Naive thymus-derived CD4-positive, alpha-beta T cell (primary cell): ENCODE measurements at regions not wholly inside any gene's neighbourhood (a gene's known extent, or its start where the extent isn't known, plus 50 kb on each side); places are given as distances from the start of the nearest gene placed in this dataset.
A peak's percentile ranks its signal among the peaks of the same experiment; 100 is the strongest.

ENCODE experiments used
- ATAC-seq: fragments of 150-1000 bp; cut with Tn5 transposase; 2 replicates; pipeline ENCODE4 v1.10.0; 2021; ENCODE audit warnings: mild to moderate bottlenecking, moderate library complexity
- CTCF ChIA-PET: fragments of 350-600 bp; sonication (Branson Sonifier 250); formaldehyde crosslinking; loops from one replicate; lab custom pipeline; 2021; ENCODE audit warnings: antibody characterized with exemption; lab: Charles Lee
- POLR2A ChIA-PET: fragments of 350-600 bp; sonication (Branson Sonifier 250); formaldehyde crosslinking; loops from one replicate; lab custom pipeline; 2021; ENCODE audit warnings: antibody characterized with exemption, inconsistent platforms; lab: Charles Lee
- DNase-seq, 9 donors: peaks; one replicate each; pipeline versions ENCODE4 v3.0.0 to v3.0.0-alpha.2; 2020 to 2022; ENCODE audit warnings: mixed read lengths in 1 of 9
- H3K27ac ChIP-seq: one replicate; pipeline ENCODE4 v1.7.0; 2013; ENCODE audit warnings: mild to moderate bottlenecking, low read depth, low read length, moderate library complexity
- H3K27me3 ChIP-seq, 2 donors: one replicate each; pipeline ENCODE4 v1.7.0; 2013; ENCODE audit warnings: low read length in 2 of 2, mild to moderate bottlenecking in 2 of 2, moderate library complexity in 2 of 2; ENCODE audit not compliant: control insufficient read depth in 2 of 2, insufficient read depth in 2 of 2
- H3K36me3 ChIP-seq, 3 experiments: 1 replicate in 2 of 3; 2 replicates in 1 of 3; pipeline ENCODE4 v1.7.0; 2013; ENCODE audit warnings: low read length in 3 of 3, mild to moderate bottlenecking in 3 of 3, moderate library complexity in 1 of 3; ENCODE audit not compliant: insufficient read depth in 3 of 3, control insufficient read depth in 2 of 3
- H3K4me1 ChIP-seq, 2 donors: one replicate each; pipeline ENCODE4 v1.7.0; 2013; ENCODE audit warnings: low read length in 2 of 2, mild to moderate bottlenecking in 2 of 2, moderate library complexity in 1 of 2; ENCODE audit not compliant: control insufficient read depth in 2 of 2, insufficient read depth in 2 of 2
- H3K4me3 ChIP-seq: 2 replicates; pipeline ENCODE4 v1.7.0; 2013; ENCODE audit warnings: mild to moderate bottlenecking, low read length
- H3K9me3 ChIP-seq, 3 experiments: 1 replicate in 2 of 3; 2 replicates in 1 of 3; pipeline ENCODE4 v1.7.0; 2013; ENCODE audit warnings: low read length in 3 of 3; ENCODE audit not compliant: control insufficient read depth in 2 of 3
- H3K27ac Mint-ChIP-seq, 9 donors: one replicate each; pipeline ENCODE4 v1.8.0; 2020 to 2022; ENCODE audit warnings: mixed read lengths in 9 of 9, mild to moderate bottlenecking in 8 of 9, moderate library complexity in 5 of 9, inconsistent platforms in 2 of 9
- H3K27me3 Mint-ChIP-seq, 5 donors: one replicate each; pipeline ENCODE4 v1.8.0; 2021 to 2022; ENCODE audit warnings: mixed read lengths in 5 of 5, mild to moderate bottlenecking in 1 of 5
- H3K36me3 Mint-ChIP-seq, 5 donors: one replicate each; pipeline ENCODE4 v1.8.0; 2020 to 2022; ENCODE audit warnings: mixed read lengths in 5 of 5, mild to moderate bottlenecking in 3 of 5, inconsistent platforms in 1 of 5
- H3K4me1 Mint-ChIP-seq, 7 donors: one replicate each; pipeline ENCODE4 v1.8.0; 2020 to 2022; ENCODE audit warnings: mixed read lengths in 7 of 7, mild to moderate bottlenecking in 3 of 7, inconsistent platforms in 1 of 7
- H3K4me3 Mint-ChIP-seq, 10 donors: one replicate each; pipeline ENCODE4 v1.8.0; 2020 to 2022; ENCODE audit warnings: mild to moderate bottlenecking in 10 of 10, mixed read lengths in 10 of 10, moderate library complexity in 6 of 10, inconsistent platforms in 2 of 10
- H3K9me3 Mint-ChIP-seq, 11 donors: one replicate each; pipeline ENCODE4 v1.8.0; 2020 to 2022; ENCODE audit warnings: mixed read lengths in 11 of 11, mild to moderate bottlenecking in 4 of 11, inconsistent platforms in 1 of 11, moderate library complexity in 1 of 11
- intact Hi-C, 2 donors: fragments of 100-400 bp; cut with micrococcal nuclease; formaldehyde crosslinking; loops; one replicate each; pipeline ENCODE4 v1.15.1; 2023

GRCh38 chr7:30212701-30213111 is 71.7 kb upstream of the ZNRF2 start:
- intact Hi-C loops: no loop called here
- no peaks in the 10 kb centered on the region for H3K36me3 ChIP-seq
- Mint-ChIP-seq H3K27ac (peak overlapping the region in 1 of 9 donors; percentile 60), H3K27me3 (peaks cover 0 to 23% (median 13%) of the 10 kb centered on the region in 5 donors), H3K9me3 (peaks cover 0 to 13% (median 7%) of the 10 kb centered on the region in 11 donors), H3K36me3 (no peaks in the 10 kb centered on the region), H3K4me1 (no peaks in the 10 kb centered on the region), H3K4me3 (no peak overlapping the region)
- ChIA-PET CTCF (no interaction called here), POLR2A (no interaction called here)
- no peak overlapping the region for H3K27ac ChIP-seq
- H3K4me3 ChIP-seq: no peak overlapping the region
- no peak for ATAC-seq
- H3K27me3 ChIP-seq: no peaks in the 10 kb centered on the region
- DNase-seq: no peak
- no peaks in the 10 kb centered on the region for H3K9me3 ChIP-seq
- H3K4me1 ChIP-seq: no peaks in the 10 kb centered on the region

DNA sequence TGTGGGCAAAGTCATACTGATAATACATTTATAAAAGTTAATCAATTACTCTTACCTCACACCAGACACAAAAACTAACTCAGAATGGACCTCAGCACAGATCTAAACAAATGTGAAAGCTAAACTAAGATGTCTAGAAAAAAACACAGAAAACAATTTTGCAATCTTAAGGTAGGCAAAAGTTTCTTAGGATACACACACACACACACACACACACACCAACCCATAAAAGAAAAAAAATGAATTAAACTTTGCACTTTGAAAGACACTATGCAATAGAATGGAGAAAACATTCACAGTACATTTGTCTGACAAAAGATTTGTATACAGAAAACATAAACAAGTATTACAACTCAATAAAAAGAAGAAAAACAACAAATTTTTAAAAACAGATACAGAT is 70.8 kb upstream of the ZNRF2 start:
- ATAC-seq: no peak
- Histone ChIP-seq H3K27ac (no peak overlapping the region), H3K27me3 (no peaks in the 10 kb centered on the region), H3K4me3 (no peak overlapping the region), H3K9me3 (no peaks in the 10 kb centered on the region), H3K4me1 (no peaks in the 10 kb centered on the region), H3K36me3 (no peaks in the 10 kb centered on the region)
- peaks cover 0 to 24% (median 13%) of the 10 kb centered on the region in 5 donors for H3K27me3 Mint-ChIP-seq
- ChIA-PET CTCF (no interaction called here), POLR2A (no interaction called here)
- H3K4me3 Mint-ChIP-seq: no peak overlapping the region
- no peak for DNase-seq
- H3K4me1 Mint-ChIP-seq: no peaks in the 10 kb centered on the region
- H3K9me3 Mint-ChIP-seq: peaks cover 0 to 20% (median 7%) of the 10 kb centered on the region in 11 donors
- no peak overlapping the region for H3K27ac Mint-ChIP-seq
- H3K36me3 Mint-ChIP-seq: no peaks in the 10 kb centered on the region
- intact Hi-C loops: no loop called here

DNA sequence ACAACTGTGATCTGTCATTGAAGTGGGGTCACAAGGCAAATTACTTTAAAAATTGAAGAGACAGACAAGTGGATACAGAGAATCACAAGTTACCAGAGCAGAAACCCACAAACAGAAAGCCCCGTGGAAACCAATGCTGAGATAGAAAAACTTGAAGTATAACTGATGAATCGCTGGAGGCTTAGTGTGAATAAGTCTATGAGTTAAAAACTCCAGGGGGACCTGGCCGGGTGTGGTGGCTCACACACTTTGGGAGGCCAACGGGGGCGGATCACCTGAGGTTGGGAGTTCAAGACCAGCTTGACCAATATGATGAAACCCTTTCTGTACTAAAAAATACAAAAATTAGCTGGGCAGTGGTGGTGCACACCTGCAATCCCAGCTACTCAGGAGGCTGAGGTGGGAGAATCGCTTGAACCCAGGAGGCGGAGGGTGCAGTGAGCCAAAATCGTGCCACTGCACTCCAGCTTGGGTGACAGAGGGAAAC is 69.7 kb upstream of the ZNRF2 start:
- H3K27me3 Mint-ChIP-seq: peaks cover 0 to 33% (median 13%) of the 10 kb centered on the region in 5 donors
- POLR2A ChIA-PET: no interaction called here

GRCh38 chr7:30221764-30222163 is 62.6 kb upstream of the ZNRF2 start:
- Histone ChIP-seq H3K9me3 (no peaks in the 10 kb centered on the region), H3K27me3 (no peaks in the 10 kb centered on the region), H3K27ac (no peak overlapping the region), H3K4me1 (no peaks in the 10 kb centered on the region), H3K4me3 (no peak overlapping the region), H3K36me3 (no peaks in the 10 kb centered on the region)
- intact Hi-C loops: no loop called here
- no peak for DNase-seq
- Mint-ChIP-seq H3K36me3 (peaks cover 0 to 7% (median 1%) of the 10 kb centered on the region in 5 donors), H3K4me1 (peaks cover 0 to 8% (median 0%) of the 10 kb centered on the region in 7 donors), H3K9me3 (peaks cover 0 to 34% (median 13%) of the 10 kb centered on the region in 11 donors), H3K4me3 (no peak overlapping the region), H3K27ac (no peak overlapping the region), H3K27me3 (peaks cover 0 to 17% (median 0%) of the 10 kb centered on the region in 5 donors)
- no peak for ATAC-seq
- CTCF ChIA-PET: no interaction called here
- POLR2A ChIA-PET: no interaction called here

More for the DNA sequence above, 69.7 kb upstream of the ZNRF2 start:
- no peak for DNase-seq
- Mint-ChIP-seq H3K9me3 (peaks cover 0 to 28% (median 15%) of the 10 kb centered on the region in 11 donors), H3K36me3 (peaks cover 0 to 7% (median 0%) of the 10 kb centered on the region in 5 donors), H3K4me1 (no peaks in the 10 kb centered on the region), H3K27ac (no peak overlapping the region), H3K4me3 (no peak overlapping the region)
- Histone ChIP-seq H3K4me3 (no peak overlapping the region), H3K27ac (no peak overlapping the region), H3K9me3 (no peaks in the 10 kb centered on the region), H3K27me3 (no peaks in the 10 kb centered on the region), H3K36me3 (no peaks in the 10 kb centered on the region), H3K4me1 (no peaks in the 10 kb centered on the region)
- CTCF ChIA-PET: interaction anchor here (0.8 kb wide), 1 partner anchor 359 kb away, joined by 4 read pairs; no protein-coding TSS in a partner anchor
- ATAC-seq: no peak
- intact Hi-C loops: no loop called here

DNA sequence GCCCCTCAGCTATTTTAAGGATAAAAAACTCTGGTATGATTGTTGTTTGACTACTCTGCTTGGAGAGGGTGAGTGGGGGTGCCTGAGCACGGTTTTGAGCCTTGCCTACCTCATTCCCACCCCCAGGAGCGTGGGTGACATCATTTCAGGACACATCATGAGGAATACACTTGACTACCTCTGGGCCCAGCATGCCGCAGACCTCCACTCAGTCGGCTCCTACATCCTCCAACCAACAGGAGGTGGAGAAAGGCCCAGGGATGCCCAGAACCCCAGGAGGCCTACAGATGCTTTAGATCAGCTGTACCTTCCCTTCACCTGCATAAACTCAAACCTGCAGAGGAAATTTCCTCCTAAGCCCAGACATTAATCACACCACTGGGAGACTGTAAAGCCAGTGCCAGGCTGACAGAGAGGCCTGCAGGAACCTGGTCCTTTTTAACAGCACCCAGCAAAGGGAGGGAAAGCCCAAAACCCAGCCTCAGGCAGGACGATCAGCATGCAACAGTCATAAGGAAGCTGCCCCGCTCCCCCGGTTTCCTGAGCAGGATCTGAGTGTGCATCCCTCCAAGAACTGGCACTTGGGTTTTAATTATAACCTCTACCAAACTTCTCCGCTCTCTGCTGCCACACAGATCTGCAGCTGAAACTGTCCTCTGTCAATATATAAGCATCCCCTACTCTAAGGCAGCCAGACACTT is 61.7 kb upstream of the ZNRF2 start:
- ChIA-PET POLR2A (no interaction called here), CTCF (no interaction called here)
- intact Hi-C loops: no loop called here
- H3K4me1 ChIP-seq: no peaks in the 10 kb centered on the region
- no peak for DNase-seq
- Mint-ChIP-seq H3K4me3 (no peak overlapping the region), H3K9me3 (peaks cover 0 to 27% (median 11%) of the 10 kb centered on the region in 11 donors), H3K36me3 (peaks cover 0 to 7% (median 1%) of the 10 kb centered on the region in 5 donors), H3K27ac (no peak overlapping the region), H3K27me3 (peaks cover 0 to 17% (median 0%) of the 10 kb centered on the region in 5 donors), H3K4me1 (peaks cover 0 to 8% (median 0%) of the 10 kb centered on the region in 7 donors)
- H3K36me3 ChIP-seq: no peaks in the 10 kb centered on the region
- H3K27ac ChIP-seq: no peak overlapping the region
- H3K9me3 ChIP-seq: no peaks in the 10 kb centered on the region
- H3K4me3 ChIP-seq: no peak overlapping the region
- ATAC-seq: no peak
- H3K27me3 ChIP-seq: no peaks in the 10 kb centered on the region

GRCh38 chr7:30223896-30224295 is 60.5 kb upstream of the ZNRF2 start:
- Mint-ChIP-seq H3K27me3 (peaks cover 0 to 14% (median 0%) of the 10 kb centered on the region in 5 donors), H3K36me3 (peaks cover 0 to 6% (median 1%) of the 10 kb centered on the region in 5 donors), H3K4me1 (peaks cover 0 to 8% (median 0%) of the 10 kb centered on the region in 7 donors), H3K9me3 (peaks cover 0 to 19% (median 9%) of the 10 kb centered on the region in 11 donors), H3K27ac (no peak overlapping the region), H3K4me3 (no peak overlapping the region)
- H3K9me3 ChIP-seq: no peaks in the 10 kb centered on the region
- no peaks in the 10 kb centered on the region for H3K4me1 ChIP-seq
- no peak for DNase-seq
- POLR2A ChIA-PET: no interaction called here
- ATAC-seq: no peak
- H3K36me3 ChIP-seq: no peaks in the 10 kb centered on the region
- intact Hi-C loops: no loop called here
- no peaks in the 10 kb centered on the region for H3K27me3 ChIP-seq
- CTCF ChIA-PET: no interaction called here
- H3K4me3 ChIP-seq: no peak overlapping the region
- no peak overlapping the region for H3K27ac ChIP-seq
